Fibroblast of lung (primary cell): ENCODE measurements at regions not wholly inside any gene's neighbourhood (a gene's known extent, or its start where the extent isn't known, plus 50 kb on each side); places are given as distances from the start of the nearest gene placed in this dataset.

Experiments used
- DNase-seq, 2 donors: peaks; one replicate each; pipeline versions ENCODE4 v3.0.0 to v3.0.0-alpha.2; 2010; ENCODE audit warnings: low read depth in 2 of 2
- H2AFZ ChIP-seq: 2 replicates; pipeline ENCODE4 v1.5.1; 2012; ENCODE audit warnings: low read length, control low read depth, inconsistent platforms
- H3K27ac ChIP-seq: 2 replicates; pipeline ENCODE4 v1.5.1; 2011; ENCODE audit warnings: low read length, control low read depth; ENCODE audit not compliant: insufficient read depth
- H3K27me3 ChIP-seq: 2 replicates; pipeline ENCODE4 v1.5.1; 2011; ENCODE audit warnings: mild to moderate bottlenecking, low read length; ENCODE audit not compliant: control insufficient read depth, insufficient read depth
- H3K36me3 ChIP-seq: 2 replicates; pipeline ENCODE4 v1.5.1; 2011; ENCODE audit warnings: low read length; ENCODE audit not compliant: control insufficient read depth, insufficient read depth
- H3K4me1 ChIP-seq: 2 replicates; pipeline ENCODE4 v1.5.1; 2011; ENCODE audit warnings: low read length; ENCODE audit not compliant: control insufficient read depth, insufficient read depth; ENCODE audit errors: extremely low read depth
- H3K4me2 ChIP-seq: 2 replicates; pipeline ENCODE4 v1.5.1; 2011; ENCODE audit warnings: low read length, control low read depth; ENCODE audit not compliant: insufficient read depth; ENCODE audit errors: extremely low read depth
- H3K4me3 ChIP-seq, 4 experiments: fragments of 200-600 bp in 1 of 4; sonication (generic) in 1 of 4; replicated peaks in 1 of 4; 2 replicates each; pipeline ENCODE4 v1.5.1; 2011 to 2016; ENCODE audit warnings: low read length in 4 of 4, low read depth in 3 of 4, mild to moderate bottlenecking in 3 of 4, control low read depth in 2 of 4, inconsistent platforms in 1 of 4, mixed read lengths in 1 of 4; ENCODE audit not compliant: insufficient read depth in 1 of 4; ENCODE audit errors: control extremely low read depth in 1 of 4
- H3K79me2 ChIP-seq: 2 replicates; pipeline ENCODE4 v1.5.1; 2012; ENCODE audit warnings: mild to moderate bottlenecking, low read length, inconsistent platforms; ENCODE audit not compliant: control insufficient read depth, insufficient read depth
- H3K9ac ChIP-seq: 2 replicates; pipeline ENCODE4 v1.5.1; 2011; ENCODE audit warnings: mild to moderate bottlenecking, low read length, control low read depth; ENCODE audit not compliant: insufficient read depth
- H3K9me3 ChIP-seq: 2 replicates; pipeline ENCODE4 v1.5.1; 2012; ENCODE audit warnings: low read depth, low read length; ENCODE audit not compliant: control insufficient read depth, insufficient read depth
- H4K20me1 ChIP-seq: 2 replicates; pipeline ENCODE4 v1.5.1; 2011; ENCODE audit warnings: low read length; ENCODE audit not compliant: control insufficient read depth, insufficient read depth; ENCODE audit errors: extremely low read depth
- CTCF ChIP-seq, 2 donors: IDR thresholded peaks in 1 of 2; conservative IDR thresholded peaks in 1 of 2; 1 replicate in 1 of 2; 2 replicates in 1 of 2; pipeline ENCODE4 v1.5.1; 2011 to 2012; ENCODE audit warnings: low read length in 2 of 2, control low read depth in 1 of 2, inconsistent platforms in 1 of 2, low read depth in 1 of 2, mild to moderate bottlenecking in 1 of 2
- EZH2 ChIP-seq: IDR thresholded peaks from 2 replicates; pipeline ENCODE4 v1.5.1; 2012; ENCODE audit warnings: low read length, control low read depth, mild to moderate bottlenecking; ENCODE audit errors: missing control alignments

- H4K20me1 ChIP-seq: no peaks in the 10 kb centered on the region
- TF ChIP-seq CTCF (conservative IDR thresholded peaks at IDR 0.05 in 1 of 2, IDR thresholded peaks at IDR 0.05 in 1 of 2; ENCODE audit: low read depth in 1 of 2, low read length in 2 of 2) (no peak), EZH2 (no peak)
- H3K36me3 ChIP-seq: no peaks in the 10 kb centered on the region
- H3K27ac ChIP-seq: no peak overlapping the region
- no peak overlapping the region for H3K4me2 ChIP-seq
- no peak overlapping the region for H2AFZ ChIP-seq
- H3K27me3 ChIP-seq: no peaks in the 10 kb centered on the region
- no peaks in the 10 kb centered on the region for H3K79me2 ChIP-seq
- no peak for DNase-seq
- H3K9ac ChIP-seq: no peak overlapping the region
- H3K4me3 ChIP-seq: no peak overlapping the region
- H3K4me1 ChIP-seq: no peaks in the 10 kb centered on the region
- no peaks in the 10 kb centered on the region for H3K9me3 ChIP-seq
Measured at GRCh38 chr21:19833082-19833481, 1165.1 kb upstream of the NCAM2 start.

GRCh38 chr21:19842601-19843000, 1155.6 kb upstream of the NCAM2 start:
- H3K27me3 ChIP-seq: no peaks in the 10 kb centered on the region
- H3K4me2 ChIP-seq: no peak overlapping the region
- H2AFZ ChIP-seq: no peak overlapping the region
- no peaks in the 10 kb centered on the region for H3K79me2 ChIP-seq
- H3K36me3 ChIP-seq: no peaks in the 10 kb centered on the region
- H3K9ac ChIP-seq: no peak overlapping the region
- H3K4me3 ChIP-seq: no peak overlapping the region
- H3K27ac ChIP-seq: no peak overlapping the region
- H3K9me3 ChIP-seq: no peaks in the 10 kb centered on the region
- DNase-seq: no peak
- H3K4me1 ChIP-seq: no peaks in the 10 kb centered on the region
- TF ChIP-seq EZH2 (no peak), CTCF (conservative IDR thresholded peaks at IDR 0.05 in 1 of 2, IDR thresholded peaks at IDR 0.05 in 1 of 2; ENCODE audit: low read depth in 1 of 2, low read length in 2 of 2) (no peak)
- no peaks in the 10 kb centered on the region for H4K20me1 ChIP-seq

- Histone ChIP-seq H3K4me3 (no peak overlapping the region), H3K4me1 (no peaks in the 10 kb centered on the region), H4K20me1 (no peaks in the 10 kb centered on the region), H3K36me3 (no peaks in the 10 kb centered on the region), H3K4me2 (no peak overlapping the region), H3K27ac (no peak overlapping the region), H3K79me2 (no peaks in the 10 kb centered on the region), H2AFZ (no peak overlapping the region), H3K9ac (no peak overlapping the region), H3K9me3 (no peaks in the 10 kb centered on the region), H3K27me3 (no peaks in the 10 kb centered on the region)
- TF ChIP-seq EZH2 (no peak), CTCF (conservative IDR thresholded peaks at IDR 0.05 in 1 of 2, IDR thresholded peaks at IDR 0.05 in 1 of 2; ENCODE audit: low read depth in 1 of 2, low read length in 2 of 2) (no peak)
- DNase-seq: no peak
Measured at GRCh38 chr21:19844334-19844733, 1153.9 kb upstream of the NCAM2 start.
